HG02884 (cell line): ENCODE measurements at regions not wholly inside any gene's neighbourhood (a gene's known extent, or its start where the extent isn't known, plus 50 kb on each side); places are given as distances from the start of the nearest gene placed in this dataset.
"Not testable (repeated sequence)": the region's sequence is repeated elsewhere in the genome, so short reads cannot be mapped to it uniquely, and the experiment has no call there.

Source experiments
- ATAC-seq: cut with Tn5 transposase; IDR thresholded peaks from one replicate; pipeline ENCODE4 v1.9.1; 2021; ENCODE audit warnings: mild to moderate bottlenecking, moderate library complexity; ENCODE audit not compliant: unreplicated experiment

DNA sequence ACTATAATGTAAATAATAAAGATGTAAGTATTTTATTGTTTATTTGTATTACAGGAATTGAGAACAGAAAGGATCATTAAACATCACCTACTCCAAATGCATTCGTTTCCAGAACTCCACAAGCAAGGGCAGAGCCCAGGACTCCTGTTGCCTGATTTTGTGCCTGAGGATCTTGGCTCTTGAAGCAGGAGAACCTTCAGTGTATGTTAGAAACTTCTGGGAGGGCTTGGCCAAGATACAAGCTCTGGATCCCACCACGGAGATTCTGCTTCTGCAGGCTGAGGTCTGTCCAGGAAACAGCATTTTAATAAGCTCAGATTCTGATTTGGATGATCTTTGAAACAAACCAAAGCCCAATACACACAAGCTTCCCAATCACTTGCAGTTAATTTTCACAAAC is 142.4 kb upstream of the SOX11 start:
- no peak for ATAC-seq

DNA sequence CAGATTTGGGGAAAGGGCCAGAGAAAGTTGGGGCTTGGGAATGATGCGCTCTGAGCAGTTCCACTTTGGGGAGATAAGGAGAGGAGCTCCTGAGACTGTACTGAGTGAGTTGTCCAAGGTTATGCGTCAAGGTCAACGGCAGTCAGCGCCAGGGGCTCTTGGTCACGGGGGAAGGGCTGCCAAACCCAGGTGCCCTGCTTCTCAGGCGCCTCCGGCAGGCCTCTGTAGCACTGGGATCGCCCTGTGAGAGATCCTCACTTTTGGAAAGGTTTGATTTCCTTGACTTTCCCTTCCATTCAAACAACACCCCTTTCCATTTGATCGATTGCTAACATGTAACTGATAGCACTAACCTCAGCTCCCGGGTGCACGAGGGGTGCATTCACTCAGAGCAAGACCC is 136.5 kb upstream of the SOX11 start:
- ATAC-seq, result no peak

DNA sequence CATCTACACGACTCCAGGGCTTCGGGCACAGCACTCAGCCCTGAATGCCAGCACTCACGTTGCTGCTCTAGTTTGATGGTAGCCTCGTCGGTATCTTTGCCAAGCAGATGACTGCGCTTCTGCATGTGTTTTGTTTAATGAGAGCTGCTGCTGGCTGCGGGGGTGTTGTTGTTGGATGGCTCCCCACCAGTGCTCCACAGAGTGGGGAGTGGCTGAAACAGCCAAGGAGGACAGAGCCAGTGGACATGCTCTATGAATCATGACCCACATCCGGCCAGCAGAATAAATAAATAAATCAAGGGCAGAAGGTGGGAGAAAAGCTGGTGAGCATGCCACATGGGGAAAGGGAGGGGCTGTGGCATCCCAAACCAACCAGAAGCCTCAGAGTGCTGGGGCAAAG is 131.2 kb upstream of the SOX11 start:
- no peak for ATAC-seq

DNA sequence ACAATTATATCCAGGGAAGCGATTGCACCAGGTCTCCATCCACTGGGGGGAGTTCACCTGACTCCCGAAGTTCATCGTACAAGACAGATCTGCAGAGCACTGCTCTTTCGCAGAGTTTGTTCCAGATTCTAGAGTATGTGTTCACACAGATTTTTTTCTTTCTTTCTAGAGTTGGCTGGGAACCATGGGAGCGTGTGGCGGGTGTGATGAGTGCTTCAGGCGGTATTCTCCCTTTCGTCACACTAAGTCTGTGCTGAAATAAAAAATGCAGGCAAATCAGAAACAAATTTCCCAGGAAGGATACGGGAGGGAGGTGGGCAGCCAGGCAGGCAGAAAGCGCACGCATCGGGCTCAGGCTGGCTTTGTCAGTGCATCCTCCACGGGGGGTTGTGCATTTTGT is 129.8 kb upstream of the SOX11 start:
- no peak for ATAC-seq

DNA sequence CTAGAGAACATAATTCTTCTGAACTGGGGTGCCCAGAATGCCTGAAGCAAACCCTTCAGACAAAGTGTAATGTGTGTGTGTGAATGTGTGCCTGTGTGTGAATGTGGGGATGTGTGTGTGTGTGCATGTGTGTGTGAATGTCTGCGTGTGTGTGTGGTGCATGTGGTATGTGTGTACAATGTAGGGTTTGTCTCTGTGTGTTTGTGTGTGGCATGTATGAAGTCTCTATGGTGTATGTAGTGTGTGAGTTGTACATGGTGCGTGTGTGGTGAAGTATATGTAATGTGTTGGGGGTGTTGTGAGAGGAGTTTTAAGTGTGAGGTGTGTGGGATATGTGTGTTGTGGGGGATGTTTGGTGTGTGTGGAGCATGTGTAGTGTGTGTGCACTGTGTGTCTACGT is 129.3 kb upstream of the SOX11 start:
- no peak for ATAC-seq

DNA sequence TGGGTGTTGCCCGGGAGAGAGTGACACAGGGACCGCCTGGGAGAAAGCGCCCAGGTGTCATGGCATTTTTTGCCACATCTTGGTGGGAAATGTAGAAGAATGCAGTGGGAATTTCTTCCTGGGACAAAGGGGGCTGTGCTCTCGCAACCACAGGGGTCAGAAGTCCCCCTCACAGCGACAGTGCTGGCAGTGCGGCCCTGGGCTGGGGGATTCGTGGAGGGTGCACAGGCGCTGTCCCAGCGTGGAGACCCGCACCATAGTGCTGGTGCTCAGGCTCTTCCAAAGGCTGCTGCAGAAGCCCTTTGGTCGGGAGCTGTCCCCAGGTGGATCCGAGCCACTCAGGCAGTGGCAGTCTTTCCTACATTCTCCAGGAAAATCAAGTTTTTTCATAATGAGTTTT is 128.8 kb upstream of the SOX11 start:
- no peak for ATAC-seq

DNA sequence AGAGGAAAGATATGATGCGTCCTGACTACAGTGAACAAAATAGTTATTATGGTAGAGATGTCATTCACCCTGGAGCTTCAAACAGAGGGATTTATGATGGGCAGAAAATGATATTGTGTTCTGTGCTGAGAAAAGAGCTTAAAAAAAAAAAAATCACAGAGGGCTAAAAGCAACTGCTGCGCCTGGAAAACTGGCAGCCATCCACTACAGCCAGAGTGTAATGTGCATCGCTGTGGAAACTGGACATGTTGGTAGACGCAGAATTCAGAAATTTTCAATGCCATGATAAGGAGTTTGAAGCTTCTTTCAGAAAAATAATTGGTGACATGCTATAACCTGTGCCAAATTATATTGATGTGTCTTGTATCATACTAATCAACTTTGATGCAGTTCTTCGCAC is 122.9 kb upstream of the SOX11 start:
- ATAC-seq, result no peak

DNA sequence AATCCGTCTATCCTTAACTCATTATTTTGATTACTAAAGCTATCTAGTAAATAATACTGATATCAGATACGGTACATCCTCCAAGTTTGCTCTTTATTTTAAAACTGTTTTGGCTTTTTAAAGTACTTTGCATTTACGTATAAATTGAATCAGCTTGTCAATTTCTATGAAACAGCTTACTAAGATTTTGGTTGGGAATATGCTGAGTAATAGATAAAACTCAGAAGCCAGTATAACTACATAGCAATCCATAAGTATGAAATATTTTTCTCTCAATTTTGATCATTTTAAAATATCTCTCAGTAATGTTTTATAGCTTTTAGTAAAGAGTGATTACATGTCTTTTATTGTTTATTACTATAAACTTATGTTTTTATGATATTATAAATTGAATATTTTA is 116.2 kb upstream of the SOX11 start:
- ATAC-seq, result no peak

DNA sequence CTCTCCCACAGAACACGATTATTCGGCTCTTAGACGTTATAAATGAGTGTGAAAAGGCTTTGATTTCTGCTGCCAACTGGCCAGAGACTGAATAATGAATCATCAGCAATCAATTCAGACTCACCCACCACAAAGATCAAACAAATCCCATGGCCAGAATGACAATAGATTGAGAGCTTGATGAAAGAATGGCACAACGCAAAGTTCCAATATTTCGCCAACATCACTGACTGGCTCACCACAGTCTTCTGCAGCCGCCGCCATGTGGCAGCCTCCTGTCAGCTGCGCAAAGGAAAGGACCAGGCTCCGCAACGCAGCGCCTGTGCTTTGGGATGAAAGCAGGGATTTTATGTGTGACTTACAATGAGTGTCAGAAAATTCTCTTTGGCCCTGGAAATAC is 104.4 kb upstream of the SOX11 start:
- no peak for ATAC-seq

DNA sequence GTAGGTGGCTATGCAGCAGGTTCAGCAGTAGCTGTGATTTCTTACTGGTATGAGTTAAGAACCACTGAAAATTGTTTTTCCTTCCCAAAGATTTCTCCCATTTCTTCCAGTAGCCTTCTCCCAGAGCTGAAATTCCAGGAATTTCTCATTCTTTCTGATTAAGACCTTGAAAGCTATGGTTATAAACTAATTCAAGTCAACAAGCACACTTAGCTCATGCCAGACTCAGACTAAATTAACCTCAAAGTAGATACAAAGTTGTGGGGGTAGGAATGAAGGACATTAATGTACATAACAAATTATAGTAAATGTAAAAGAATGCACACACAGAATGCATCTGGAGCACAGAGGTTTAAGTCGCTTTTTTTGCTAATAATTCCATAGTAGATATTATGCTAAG is 103.6 kb upstream of the SOX11 start:
- no peak for ATAC-seq

DNA sequence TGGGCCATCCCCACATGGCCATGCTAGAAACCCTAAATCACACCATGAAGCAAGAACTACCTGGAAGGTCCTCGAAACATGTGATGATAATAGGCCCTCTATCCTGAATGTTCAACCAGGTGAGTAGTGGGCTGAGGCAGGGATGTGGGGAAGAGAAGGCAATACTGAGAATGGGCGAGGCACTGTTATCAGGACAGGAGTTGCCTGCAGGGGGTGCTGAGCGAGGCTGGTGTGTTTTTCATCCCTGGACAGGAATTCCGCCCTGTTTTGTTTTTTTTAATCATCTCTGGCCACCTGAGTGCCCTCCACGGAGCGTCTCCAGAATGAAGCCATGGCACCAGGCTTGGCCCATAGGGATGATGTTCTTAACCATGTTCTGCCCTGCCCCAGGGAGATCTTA is 103.0 kb upstream of the SOX11 start:
- ATAC-seq, result no peak

DNA sequence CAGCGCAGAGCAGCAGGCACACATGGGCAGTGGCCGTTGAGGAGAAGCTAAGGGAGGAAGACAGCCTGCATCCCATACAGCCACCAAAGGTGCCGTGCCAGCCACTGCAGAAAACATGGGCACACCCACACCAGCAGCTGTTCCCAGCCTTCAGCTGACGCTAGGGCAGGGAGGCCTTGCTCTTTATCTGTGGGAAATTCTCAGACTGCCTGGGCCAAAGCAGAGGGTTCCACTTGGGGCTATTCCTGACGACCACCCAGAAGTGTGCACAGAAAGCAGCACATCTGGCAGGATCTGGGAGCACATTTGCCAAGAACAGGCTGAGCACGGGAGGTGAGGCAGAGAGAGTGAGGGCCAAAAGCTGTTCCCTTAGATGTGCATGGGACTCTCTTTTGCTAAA is 101.3 kb upstream of the SOX11 start:
- ATAC-seq, result no peak

DNA sequence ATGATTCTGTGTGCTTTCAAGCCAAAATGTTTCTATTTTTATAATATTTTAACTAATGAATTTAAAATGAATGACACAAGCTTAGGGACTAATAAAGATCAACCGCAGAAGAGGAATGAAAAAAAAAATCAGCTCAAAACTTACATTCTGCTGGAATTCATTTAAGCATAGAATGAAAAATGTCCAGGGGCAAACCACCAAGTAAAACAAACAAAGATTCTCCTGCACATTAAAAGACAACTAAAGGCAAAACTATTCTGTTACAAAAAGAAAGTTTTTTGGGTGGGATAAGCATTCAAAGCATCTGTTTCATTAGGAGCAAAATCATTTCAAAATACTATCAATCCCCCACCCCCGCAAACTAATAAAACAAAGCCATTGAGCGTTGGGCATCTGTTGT is 99.3 kb upstream of the SOX11 start:
- ATAC-seq, result no peak

DNA sequence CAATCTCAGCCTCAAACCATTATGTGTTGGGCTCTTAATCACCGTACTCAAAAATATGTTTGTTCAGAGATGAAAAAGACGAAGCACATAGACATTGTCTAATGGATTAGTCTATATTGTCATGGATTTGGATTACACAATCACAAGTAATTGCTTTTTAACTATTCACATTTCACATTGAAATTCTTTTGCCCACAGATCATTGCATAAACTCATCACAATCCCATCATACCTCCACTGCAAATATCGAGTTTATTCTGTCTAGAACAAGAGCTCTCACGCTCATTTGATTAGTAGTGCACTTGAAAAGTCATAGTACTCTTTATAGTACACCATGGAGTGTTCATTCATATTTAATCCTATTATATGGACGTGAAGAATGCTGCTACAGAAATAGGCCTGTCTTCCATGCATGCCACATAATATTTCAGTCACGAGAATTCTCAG is 97.9 kb upstream of the SOX11 start:
- no peak for ATAC-seq

DNA sequence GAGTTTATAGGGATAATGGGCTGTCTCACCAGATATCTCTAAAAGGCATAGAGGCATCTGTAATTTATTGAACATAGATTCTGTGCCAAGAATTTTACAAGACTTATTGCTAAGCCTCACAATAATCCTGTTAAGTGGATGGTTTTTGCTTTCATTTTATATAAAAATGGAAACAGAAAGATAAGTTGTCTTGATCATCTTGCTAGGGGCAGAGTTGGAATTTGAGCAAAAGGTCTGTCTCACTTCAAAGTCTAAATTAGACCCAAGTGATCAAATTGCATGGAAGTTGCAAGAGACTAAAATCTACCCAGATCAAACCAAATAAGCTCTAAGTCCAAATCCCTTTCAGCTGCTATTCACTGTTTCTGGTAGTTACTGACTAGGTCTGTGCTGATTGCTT is 95.3 kb upstream of the SOX11 start:
- no peak for ATAC-seq

DNA sequence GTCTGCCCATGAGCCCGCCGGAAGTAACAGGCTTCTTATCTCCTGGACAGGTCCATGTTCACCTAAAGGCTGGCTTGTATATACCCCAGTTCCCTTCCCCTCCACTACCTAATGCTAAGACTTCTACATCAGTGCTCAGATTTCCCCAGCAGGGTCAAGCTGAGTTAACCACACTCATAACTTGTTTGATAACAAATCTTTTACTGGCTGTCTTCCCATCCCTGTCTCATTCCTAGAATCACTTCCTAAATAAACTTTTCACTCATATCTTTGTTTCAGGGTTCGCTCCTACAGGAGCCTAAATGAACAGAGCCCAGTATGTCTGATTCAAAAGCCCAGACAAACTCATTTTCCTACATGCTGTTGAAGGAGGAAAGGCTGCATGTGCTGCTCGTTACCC is 94.0 kb upstream of the SOX11 start:
- no peak for ATAC-seq

DNA sequence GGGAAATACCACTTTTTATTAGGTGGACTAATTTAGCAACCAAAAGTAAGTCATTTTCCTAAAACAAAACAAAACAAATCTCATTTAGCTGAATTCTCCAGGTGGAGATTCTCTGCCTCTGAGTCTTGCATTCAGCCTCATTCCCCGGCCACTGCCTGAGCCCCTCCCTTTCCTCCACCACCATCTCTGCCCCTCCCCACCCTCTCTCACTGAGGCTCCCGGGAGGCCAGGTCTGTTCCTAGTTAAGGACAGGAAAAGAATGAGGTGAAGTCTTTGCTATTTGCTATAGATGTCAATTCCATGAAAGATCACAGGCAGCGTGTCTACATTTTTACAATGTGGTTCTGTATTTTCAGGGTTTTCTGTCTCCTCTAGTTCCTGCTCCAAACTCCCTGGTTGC is 83.0 kb upstream of the SOX11 start:
- no peak for ATAC-seq

DNA sequence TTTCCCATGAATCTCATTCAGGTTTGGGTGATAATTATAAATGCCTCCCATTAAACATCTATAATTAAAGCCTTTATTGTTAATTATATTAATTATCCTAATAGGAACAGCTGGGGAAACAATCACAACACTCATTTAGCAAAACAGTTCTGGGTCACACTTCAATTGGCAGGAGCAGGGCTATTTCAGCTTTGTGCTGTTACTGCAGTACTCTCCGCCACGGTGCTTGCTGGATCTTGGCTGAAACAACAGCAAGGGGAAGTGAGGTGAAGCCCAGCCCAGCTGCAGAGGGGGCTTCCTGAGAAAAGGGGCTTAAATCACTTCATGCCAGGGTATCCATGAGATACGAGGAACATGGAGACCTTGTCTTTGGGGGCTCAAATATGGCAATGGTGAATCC is 79.5 kb upstream of the SOX11 start:
- no peak for ATAC-seq

DNA sequence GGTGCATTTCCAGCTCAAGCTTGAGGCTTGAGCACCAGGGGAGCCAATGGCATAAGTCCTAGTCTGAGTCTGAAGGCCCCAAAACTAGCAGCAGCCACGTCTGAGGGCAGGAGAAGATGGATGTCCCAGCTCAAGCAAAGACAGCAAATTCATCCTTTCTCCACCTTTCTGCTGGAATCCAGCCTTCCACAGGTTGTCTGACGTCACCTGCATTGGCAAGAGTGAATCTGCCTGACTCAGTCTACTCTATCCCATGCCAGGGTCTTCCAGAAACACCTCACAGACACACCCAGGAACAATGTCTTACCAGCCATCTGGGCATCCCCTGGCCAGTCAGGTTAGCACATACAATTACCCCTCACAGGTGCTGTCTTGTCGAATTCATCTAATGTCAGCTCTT is 76.2 kb upstream of the SOX11 start:
- no peak for ATAC-seq

DNA sequence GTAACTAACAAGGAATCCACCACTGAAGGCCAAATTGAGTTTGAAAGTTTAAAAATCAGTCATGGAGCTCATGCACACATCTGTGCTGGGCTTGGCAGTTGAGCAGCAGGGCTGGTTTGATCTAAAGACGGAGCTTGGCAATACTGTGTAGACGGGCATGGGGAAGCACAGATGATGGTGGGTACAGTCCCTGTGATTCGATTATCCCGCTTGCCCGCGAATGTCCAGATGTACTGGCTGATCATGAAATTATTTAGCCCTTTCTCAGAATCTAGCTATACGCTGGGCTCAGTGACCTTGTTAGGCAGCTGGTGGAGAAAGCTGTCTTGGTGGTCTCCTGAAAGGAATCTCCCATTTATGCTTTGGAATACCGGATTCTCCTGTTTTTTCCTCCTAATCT is 74.8 kb upstream of the SOX11 start:
- no peak for ATAC-seq

DNA sequence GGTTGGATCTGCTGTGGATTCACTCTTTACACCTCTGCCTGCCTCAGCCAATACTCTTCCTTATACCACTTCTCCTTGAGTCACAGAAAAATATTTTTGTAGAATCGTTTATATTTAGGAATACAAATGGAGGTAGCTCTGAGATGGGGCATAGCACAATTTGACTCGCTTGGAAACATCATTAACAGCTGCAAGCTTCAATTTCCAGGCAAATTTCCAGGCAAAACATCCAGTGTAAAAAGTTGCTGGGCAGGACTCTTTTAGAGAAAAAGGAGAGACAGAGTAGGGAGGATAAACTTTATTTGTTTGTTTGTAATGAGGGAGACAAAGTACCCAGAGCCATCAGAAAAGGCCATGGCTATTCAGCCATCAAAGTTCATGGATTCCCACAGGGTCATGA is 74.4 kb upstream of the SOX11 start:
- ATAC-seq, result no peak

DNA sequence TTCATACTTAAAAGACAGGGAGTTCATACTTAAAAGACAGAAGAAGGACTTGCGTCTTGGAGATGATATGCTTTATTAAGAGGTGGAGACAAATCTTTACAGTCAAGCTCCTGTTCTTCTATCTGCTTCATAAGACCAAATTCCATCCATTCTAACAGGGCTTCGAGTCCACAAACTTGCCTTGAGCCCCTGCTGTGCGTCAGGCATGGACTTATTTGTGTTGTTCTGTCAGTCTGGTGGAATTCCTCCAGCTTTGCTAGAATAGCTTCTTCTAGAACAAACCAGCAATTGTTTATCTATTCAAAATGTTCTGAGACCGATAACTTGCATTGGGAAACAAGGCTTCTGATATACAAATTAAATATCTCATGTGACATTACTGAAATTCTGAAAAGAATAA is 73.9 kb upstream of the SOX11 start:
- no peak for ATAC-seq

DNA sequence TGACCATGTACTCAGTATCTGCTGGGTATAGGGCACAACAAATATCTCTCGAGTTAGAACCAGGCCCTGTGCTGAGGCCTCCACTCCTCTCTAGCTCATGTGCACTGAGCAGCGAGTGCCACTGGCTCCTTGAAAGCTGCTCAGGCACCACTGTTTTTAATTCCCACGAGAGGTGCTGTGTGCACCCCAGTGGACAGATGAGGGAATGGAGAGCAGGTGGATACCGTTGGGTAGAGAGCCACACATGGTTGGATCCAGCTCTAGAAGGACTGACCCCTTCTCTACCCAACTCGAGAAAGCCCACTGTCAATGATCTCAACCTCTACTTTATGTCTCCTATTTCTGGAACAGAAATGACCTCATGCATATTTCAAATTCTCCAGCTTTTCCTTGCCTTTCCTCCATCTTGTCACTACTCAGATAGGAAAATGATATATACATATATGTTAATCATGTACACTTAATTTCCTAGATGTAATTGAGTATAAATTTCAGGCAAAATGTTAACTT is 66.6 kb upstream of the SOX11 start:
- not testable (repeated sequence) for ATAC-seq

DNA sequence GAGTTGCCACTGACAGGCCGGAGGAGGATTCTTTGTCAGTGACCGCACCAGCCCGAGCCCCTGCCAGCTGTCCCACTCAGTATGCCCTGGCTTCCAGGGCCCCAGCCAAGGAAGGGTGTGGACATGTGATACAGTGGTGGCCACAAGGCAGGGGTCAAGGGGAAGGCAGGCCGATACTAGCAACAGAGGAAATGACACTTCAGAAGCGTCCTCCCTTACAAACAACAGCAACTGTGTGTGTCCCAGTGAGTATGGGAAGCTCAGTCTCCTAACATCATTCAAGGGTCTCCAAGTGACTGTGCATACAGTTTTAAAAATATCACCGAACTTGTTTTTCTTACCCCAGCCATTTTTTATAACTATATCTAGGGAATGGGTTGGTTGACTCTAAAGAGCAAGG is 63.7 kb upstream of the SOX11 start:
- ATAC-seq, result not testable (repeated sequence)
